ENCODE measurements at regions not wholly inside any gene's neighbourhood (a gene's known extent, or its start where the extent isn't known, plus 50 kb on each side); places are given as distances from the start of the nearest gene placed in this dataset.

GRCh38 chr7:155188821-155189581 is 108.7 kb upstream of the INSIG1 start:
- Mint-ChIP-seq H3K4me3 (no peak overlapping the region), H3K27ac (no peak overlapping the region), H3K27me3 (peaks cover 5% of the 10 kb centered on the region), H3K4me1 (peaks cover 16% of the 10 kb centered on the region), H3K36me3 (ENCODE audit: low read depth) (no peaks in the 10 kb centered on the region), H3K9me3 (peaks cover 14% of the 10 kb centered on the region)
- intact Hi-C loops (cut with micrococcal nuclease), result no loop called here
- peak; percentile 49 for DNase-seq

GRCh38 chr7:155189590-155189989 is 108.1 kb upstream of the INSIG1 start:
- Mint-ChIP-seq H3K27ac (peak overlapping the region; percentile 58), H3K4me3 (no peak overlapping the region), H3K4me1 (peaks cover 17% of the 10 kb centered on the region), H3K27me3 (peaks cover 5% of the 10 kb centered on the region), H3K9me3 (peaks cover 11% of the 10 kb centered on the region), H3K36me3 (ENCODE audit: low read depth) (no peaks in the 10 kb centered on the region)
- DNase-seq, result no peak
- intact Hi-C loops (cut with micrococcal nuclease), result no loop called here

- peak; percentile 91 for DNase-seq
- Mint-ChIP-seq H3K36me3 (ENCODE audit: low read depth) (no peaks in the 10 kb centered on the region), H3K4me3 (peak overlapping the region; percentile 61), H3K27me3 (peaks cover 5% of the 10 kb centered on the region), H3K27ac (no peak overlapping the region), H3K9me3 (peaks cover 6% of the 10 kb centered on the region), H3K4me1 (peaks cover 17% of the 10 kb centered on the region)
- intact Hi-C loops (cut with micrococcal nuclease), result loop anchor here (1.0 kb wide), 1 partner anchor 155 kb away; no protein-coding TSS in a partner anchor
These were observed 107.0 kb upstream of the INSIG1 start for GRCh38 chr7:155190688-155191087.

- peak; percentile 34 for DNase-seq
- peaks cover 9% of the 10 kb centered on the region for H3K9me3 Mint-ChIP-seq
- H3K4me3 Mint-ChIP-seq, result no peak overlapping the region
- peaks cover 17% of the 10 kb centered on the region for H3K4me1 Mint-ChIP-seq
- H3K36me3 Mint-ChIP-seq (ENCODE audit: low read depth), result peaks cover 2% of the 10 kb centered on the region
- intact Hi-C loops (cut with micrococcal nuclease), result no loop called here
- H3K27me3 Mint-ChIP-seq, result peaks cover 5% of the 10 kb centered on the region
- no peak overlapping the region for H3K27ac Mint-ChIP-seq
These were observed 106.5 kb upstream of the INSIG1 start for GRCh38 chr7:155191137-155191536.

GRCh38 chr7:155191901-155192478 is 105.7 kb upstream of the INSIG1 start:
- intact Hi-C loops (cut with micrococcal nuclease), result no loop called here
- H3K4me1 Mint-ChIP-seq, result peaks cover 17% of the 10 kb centered on the region
- no peak overlapping the region for H3K4me3 Mint-ChIP-seq
- no peak overlapping the region for H3K27ac Mint-ChIP-seq
- H3K9me3 Mint-ChIP-seq, result peaks cover 8% of the 10 kb centered on the region
- peaks cover 5% of the 10 kb centered on the region for H3K36me3 Mint-ChIP-seq (ENCODE audit: low read depth)
- DNase-seq, result peak; percentile 30
- H3K27me3 Mint-ChIP-seq, result peaks cover 5% of the 10 kb centered on the region

- peak; percentile 47 for DNase-seq
- intact Hi-C loops (cut with micrococcal nuclease), result no loop called here
- peaks cover 5% of the 10 kb centered on the region for H3K27me3 Mint-ChIP-seq
- H3K4me1 Mint-ChIP-seq, result peaks cover 22% of the 10 kb centered on the region
- H3K4me3 Mint-ChIP-seq, result no peak overlapping the region
- H3K27ac Mint-ChIP-seq, result no peak overlapping the region
- H3K9me3 Mint-ChIP-seq, result peaks cover 6% of the 10 kb centered on the region
- H3K36me3 Mint-ChIP-seq (ENCODE audit: low read depth), result peaks cover 5% of the 10 kb centered on the region
These were observed 104.6 kb upstream of the INSIG1 start for GRCh38 chr7:155192961-155193640.

GRCh38 chr7:155193716-155194115 is 104.0 kb upstream of the INSIG1 start:
- Mint-ChIP-seq H3K4me3 (no peak overlapping the region), H3K27me3 (peaks cover 5% of the 10 kb centered on the region), H3K27ac (no peak overlapping the region), H3K36me3 (ENCODE audit: low read depth) (peaks cover 5% of the 10 kb centered on the region), H3K9me3 (peaks cover 6% of the 10 kb centered on the region), H3K4me1 (peaks cover 22% of the 10 kb centered on the region)
- peak; percentile 46 for DNase-seq
- intact Hi-C loops (cut with micrococcal nuclease), result no loop called here

GRCh38 chr7:155194382-155195140 is 103.1 kb upstream of the INSIG1 start:
- Mint-ChIP-seq H3K4me3 (no peak overlapping the region), H3K36me3 (ENCODE audit: low read depth) (peaks cover 5% of the 10 kb centered on the region), H3K4me1 (peaks cover 30% of the 10 kb centered on the region), H3K27me3 (peaks cover 5% of the 10 kb centered on the region), H3K27ac (no peak overlapping the region), H3K9me3 (peaks cover 6% of the 10 kb centered on the region)
- DNase-seq, result peak; percentile 45
- intact Hi-C loops (cut with micrococcal nuclease), result no loop called here

- H3K4me1 Mint-ChIP-seq, result peaks cover 31% of the 10 kb centered on the region
- H3K27ac Mint-ChIP-seq, result no peak overlapping the region
- peaks cover 2% of the 10 kb centered on the region for H3K27me3 Mint-ChIP-seq
- no peak for DNase-seq
- peaks cover 10% of the 10 kb centered on the region for H3K9me3 Mint-ChIP-seq
- H3K36me3 Mint-ChIP-seq (ENCODE audit: low read depth), result peaks cover 5% of the 10 kb centered on the region
- H3K4me3 Mint-ChIP-seq, result no peak overlapping the region
- intact Hi-C loops (cut with micrococcal nuclease), result no loop called here
These were observed 101.6 kb upstream of the INSIG1 start for GRCh38 chr7:155195939-155196523.

GRCh38 chr7:155198196-155198892 is 99.3 kb upstream of the INSIG1 start:
- intact Hi-C loops (cut with micrococcal nuclease), result no loop called here
- Mint-ChIP-seq H3K4me1 (peaks cover 31% of the 10 kb centered on the region), H3K27ac (peak overlapping the region; percentile 77)

GRCh38 chr7:155198901-155199845 is 98.5 kb upstream of the INSIG1 start:
- Mint-ChIP-seq H3K27me3 (no peaks in the 10 kb centered on the region), H3K36me3 (ENCODE audit: low read depth) (peaks cover 5% of the 10 kb centered on the region), H3K4me1 (peaks cover 30% of the 10 kb centered on the region), H3K4me3 (peak overlapping the region; percentile 39), H3K27ac (peak overlapping the region; percentile 77), H3K9me3 (peaks cover 10% of the 10 kb centered on the region)
- DNase-seq, result peak; percentile 76
- intact Hi-C loops (cut with micrococcal nuclease), result no loop called here

More at GRCh38 chr7:155198196-155198892, 99.3 kb upstream of the INSIG1 start:
- H3K9me3 Mint-ChIP-seq, result peaks cover 10% of the 10 kb centered on the region
- H3K36me3 Mint-ChIP-seq (ENCODE audit: low read depth), result peaks cover 5% of the 10 kb centered on the region
- no peak for DNase-seq
- no peaks in the 10 kb centered on the region for H3K27me3 Mint-ChIP-seq
- no peak overlapping the region for H3K4me3 Mint-ChIP-seq
